C4-2B (cell line): ENCODE measurements at regions not wholly inside any gene's neighbourhood (a gene's known extent, or its start where the extent isn't known, plus 50 kb on each side); places are given as distances from the start of the nearest gene placed in this dataset.

Experiments
- CTCF ChIP-seq: fragments of 450-650 bp; conservative IDR thresholded peaks from 2 replicates; pipeline ENCODE4 v1.5.1; 2017; ENCODE audit warnings: mild to moderate bottlenecking
- ZFX ChIP-seq: fragments of 450-650 bp; IDR thresholded peaks from 2 replicates; pipeline ENCODE4 v1.6.1; 2017

DNA sequence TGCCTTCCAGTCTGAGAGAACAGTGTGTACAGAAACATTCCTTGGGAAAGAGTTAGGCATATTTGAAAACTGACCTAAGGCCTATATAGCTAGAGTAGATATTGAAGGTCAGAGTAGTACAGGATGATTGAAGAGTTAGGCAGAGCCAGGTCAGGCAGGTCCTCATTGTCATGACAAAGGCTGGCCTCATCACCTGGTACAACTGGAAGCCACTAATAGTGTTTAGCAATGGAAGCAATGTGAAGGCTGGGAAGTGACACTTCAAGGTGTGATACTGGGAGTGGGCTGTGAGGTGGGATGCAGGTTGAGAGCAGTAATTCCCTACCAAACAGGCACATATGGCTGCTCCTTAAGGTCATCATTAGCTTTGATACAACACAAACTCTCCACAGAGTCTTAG, 123.6 kb upstream of the CCNH start:
- TF ChIP-seq CTCF (no peak), ZFX (no peak)
